HFF-Myc (cell line): ENCODE measurements at regions not wholly inside any gene's neighbourhood (a gene's known extent, or its start where the extent isn't known, plus 50 kb on each side); places are given as distances from the start of the nearest gene placed in this dataset.

Source experiments
- DNase-seq: peaks from one replicate; pipeline ENCODE4 v3.0.0-alpha.2; 2011; ENCODE audit warnings: low read depth; ENCODE audit errors: extremely low read depth
- H3K4me3 ChIP-seq: replicated peaks from 2 replicates; pipeline ENCODE4 v1.5.1; 2011; ENCODE audit warnings: low read depth, mild to moderate bottlenecking, control low read depth, low read length
- CTCF ChIP-seq: IDR thresholded peaks from 2 replicates; pipeline ENCODE4 v1.5.1; 2012; ENCODE audit warnings: mild to moderate bottlenecking, low read depth, low read length, control low read depth; ENCODE audit errors: missing control alignments

GRCh38 chr6:165967810-165968407 lies 199.7 kb downstream of the TBXT start:
- no peak for TF ChIP-seq CTCF
- DNase-seq, result no peak
- no peak overlapping the region for H3K4me3 ChIP-seq

GRCh38 chr6:165963750-165964149 lies 203.9 kb downstream of the TBXT start:
- no peak for TF ChIP-seq CTCF
- no peak overlapping the region for H3K4me3 ChIP-seq
- no peak for DNase-seq

- no peak for DNase-seq
- H3K4me3 ChIP-seq, result no peak overlapping the region
Observed at GRCh38 chr6:165962366-165962765, 205.3 kb downstream of the TBXT start.

GRCh38 chr6:165961233-165961632 lies 206.4 kb downstream of the TBXT start:
- TF ChIP-seq CTCF, result no peak
- no peak for DNase-seq
- H3K4me3 ChIP-seq, result no peak overlapping the region

More at GRCh38 chr6:165962366-165962765, 205.3 kb downstream of the TBXT start:
- no peak for TF ChIP-seq CTCF

GRCh38 chr6:165960695-165961094 lies 207.0 kb downstream of the TBXT start:
- TF ChIP-seq CTCF, result no peak
- no peak for DNase-seq
- no peak overlapping the region for H3K4me3 ChIP-seq

- H3K4me3 ChIP-seq, result no peak overlapping the region
- no peak for DNase-seq
- TF ChIP-seq CTCF, result no peak
Observed at GRCh38 chr6:165959627-165960026, 208.0 kb downstream of the TBXT start.

- no peak for DNase-seq
- H3K4me3 ChIP-seq, result no peak overlapping the region
- no peak for TF ChIP-seq CTCF
Observed at GRCh38 chr6:165956874-165957273, 210.8 kb downstream of the TBXT start.
